ENCODE measurements at regions not wholly inside any gene's neighbourhood (a gene's known extent, or its start where the extent isn't known, plus 50 kb on each side); places are given as distances from the start of the nearest gene placed in this dataset.
"Not testable (repeated sequence)": the region's sequence is repeated elsewhere in the genome, so short reads cannot be mapped to it uniquely, and the experiment has no call there.

- no peak for DNase-seq (ENCODE audit: low read depth in 2 of 2)
Measured at GRCh38 chr10:113493882-113494301, 59.0 kb upstream of the HABP2 start.

- DNase-seq (ENCODE audit: low read depth in 2 of 2): no peak
Measured at GRCh38 chr10:113494761-113495160, 58.1 kb upstream of the HABP2 start.

GRCh38 chr10:113495553-113495952 lies 57.3 kb upstream of the HABP2 start:
- no peak for DNase-seq (ENCODE audit: low read depth in 2 of 2)

GRCh38 chr10:113496111-113497109 lies 56.4 kb upstream of the HABP2 start:
- no peak for DNase-seq (ENCODE audit: low read depth in 2 of 2)

- no peak for DNase-seq (ENCODE audit: low read depth in 2 of 2)
Measured at GRCh38 chr10:113497198-113497597, 55.7 kb upstream of the HABP2 start.

GRCh38 chr10:113498997-113499396 lies 53.9 kb upstream of the HABP2 start:
- no peak for DNase-seq (ENCODE audit: low read depth in 2 of 2)

GRCh38 chr10:113499806-113500205 lies 53.0 kb upstream of the HABP2 start:
- no peak for DNase-seq (ENCODE audit: low read depth in 2 of 2)

GRCh38 chr10:113501031-113501430 lies 51.8 kb upstream of the HABP2 start:
- not testable (repeated sequence) for DNase-seq (ENCODE audit: low read depth in 2 of 2)

All from dermis microvascular lymphatic vessel endothelial cell (primary cell).